GM13976 (cell line): ENCODE measurements at regions not wholly inside any gene's neighbourhood (a gene's known extent, or its start where the extent isn't known, plus 50 kb on each side); places are given as distances from the start of the nearest gene placed in this dataset.
"Not testable (repeated sequence)": the region's sequence is repeated elsewhere in the genome, so short reads cannot be mapped to it uniquely, and the experiment has no call there.

Source experiments
- DNase-seq: peaks from one replicate; pipeline ENCODE4 v3.0.0; 2012; ENCODE audit warnings: low spot score
- CTCF ChIP-seq: IDR thresholded peaks from 2 replicates; pipeline ENCODE4 v1.5.1; 2012; ENCODE audit warnings: borderline replicate concordance, mild to moderate bottlenecking; ENCODE audit not compliant: insufficient read depth; ENCODE audit errors: extremely low read depth, missing control alignments, control extremely low read depth
- in situ Hi-C: fragments of 300-500 bp; cut with MboI; formaldehyde crosslinking; loops from one replicate; pipeline ENCODE4 v1.12.0; 2022; ENCODE audit warnings: low sequenced_read_pairs, mixed read lengths, inconsistent platforms; ENCODE audit not compliant: unreplicated experiment

GRCh38 chr6:99814230-99814928 lies 179.6 kb downstream of the MCHR2 start:
- no peak for TF ChIP-seq CTCF
- no peak for DNase-seq
- in situ Hi-C loops: no loop called here

GRCh38 chr6:99816795-99817194 lies 177.2 kb downstream of the MCHR2 start:
- in situ Hi-C loops: no loop called here
- no peak for DNase-seq
- TF ChIP-seq CTCF: no peak

- DNase-seq: no peak
- no peak for TF ChIP-seq CTCF
- in situ Hi-C loops: no loop called here
Observed at GRCh38 chr6:99818161-99818560, 175.9 kb downstream of the MCHR2 start.

- DNase-seq: no peak
- in situ Hi-C loops: no loop called here
- no peak for TF ChIP-seq CTCF
Observed at GRCh38 chr6:99819853-99820252, 174.2 kb downstream of the MCHR2 start.

GRCh38 chr6:99821164-99821563 lies 172.9 kb downstream of the MCHR2 start:
- in situ Hi-C loops: no loop called here
- TF ChIP-seq CTCF: no peak

GRCh38 chr6:99822741-99823512 lies 171.1 kb downstream of the MCHR2 start:
- peak; percentile 60 for DNase-seq
- in situ Hi-C loops: no loop called here
- TF ChIP-seq CTCF: peak; percentile 13

More at GRCh38 chr6:99821164-99821563, 172.9 kb downstream of the MCHR2 start:
- DNase-seq: no peak

GRCh38 chr6:99823513-99824235 lies 170.3 kb downstream of the MCHR2 start:
- DNase-seq, in situ Hi-C loops: not testable (repeated sequence)
